NCI-H2029 treated with DMSO at 0.1 percent for 48 hours (cell line): ENCODE measurements at regions not wholly inside any gene's neighbourhood (a gene's known extent, or its start where the extent isn't known, plus 50 kb on each side); places are given as distances from the start of the nearest gene placed in this dataset.

Experiments used
- DNase-seq: peaks from one replicate; lab custom pipeline; 2025; lab: John Stamatoyannopoulos, UW

GRCh38 chr2:128368437-128369107, 49.9 kb upstream of the HS6ST1 start:
- DNase-seq = no peak

- DNase-seq = no peak
These were observed 50.5 kb upstream of the HS6ST1 start for GRCh38 chr2:128369108-128369555.

GRCh38 chr2:128369602-128370467, 51.2 kb upstream of the HS6ST1 start:
- DNase-seq = no peak

GRCh38 chr2:128370468-128371247, 52.0 kb upstream of the HS6ST1 start:
- no peak for DNase-seq

- DNase-seq = no peak
These were observed 52.6 kb upstream of the HS6ST1 start for GRCh38 chr2:128371248-128371630.

- no peak for DNase-seq
These were observed 53.1 kb upstream of the HS6ST1 start for GRCh38 chr2:128371648-128372345.

DNA sequence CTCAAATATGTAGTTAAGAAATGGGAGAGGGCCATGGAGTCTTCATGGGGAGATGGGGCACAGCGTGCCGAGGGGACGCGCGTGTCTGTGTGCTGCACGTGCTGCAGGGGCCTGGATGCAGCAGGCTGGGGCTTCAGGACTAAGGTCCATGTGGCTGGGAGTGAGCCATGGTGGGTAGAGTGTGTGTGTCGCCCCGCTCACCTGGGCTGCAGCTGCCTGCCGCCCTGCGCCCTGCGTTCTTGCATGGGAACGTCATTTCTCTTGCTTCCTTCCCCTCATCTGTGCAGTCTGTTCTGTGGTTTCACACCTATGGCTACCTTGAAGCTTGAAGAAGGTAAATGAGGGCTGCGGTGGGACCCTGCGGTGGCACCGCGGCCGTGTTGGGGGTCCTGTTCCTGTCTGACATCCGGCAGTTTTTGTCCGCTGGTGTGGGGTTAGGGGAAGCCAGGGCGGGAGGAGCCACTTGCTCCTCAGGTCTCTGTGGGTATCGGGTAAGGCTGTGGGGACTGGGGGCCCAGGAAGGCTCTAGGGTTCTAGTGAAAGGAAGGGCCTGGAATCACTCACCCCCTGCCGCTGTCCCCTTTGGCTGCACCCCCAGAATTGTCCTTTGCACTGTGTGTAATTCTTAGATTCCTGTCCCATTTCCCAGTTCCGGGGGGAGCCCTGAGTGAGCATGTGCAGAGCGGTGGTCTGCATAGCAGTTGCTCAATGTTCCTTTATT, 54.1 kb upstream of the HS6ST1 start:
- DNase-seq = no peak

GRCh38 chr2:128373451-128374000, 54.9 kb upstream of the HS6ST1 start:
- no peak for DNase-seq

- DNase-seq = no peak
These were observed 55.5 kb upstream of the HS6ST1 start for GRCh38 chr2:128374001-128374710.

DNA sequence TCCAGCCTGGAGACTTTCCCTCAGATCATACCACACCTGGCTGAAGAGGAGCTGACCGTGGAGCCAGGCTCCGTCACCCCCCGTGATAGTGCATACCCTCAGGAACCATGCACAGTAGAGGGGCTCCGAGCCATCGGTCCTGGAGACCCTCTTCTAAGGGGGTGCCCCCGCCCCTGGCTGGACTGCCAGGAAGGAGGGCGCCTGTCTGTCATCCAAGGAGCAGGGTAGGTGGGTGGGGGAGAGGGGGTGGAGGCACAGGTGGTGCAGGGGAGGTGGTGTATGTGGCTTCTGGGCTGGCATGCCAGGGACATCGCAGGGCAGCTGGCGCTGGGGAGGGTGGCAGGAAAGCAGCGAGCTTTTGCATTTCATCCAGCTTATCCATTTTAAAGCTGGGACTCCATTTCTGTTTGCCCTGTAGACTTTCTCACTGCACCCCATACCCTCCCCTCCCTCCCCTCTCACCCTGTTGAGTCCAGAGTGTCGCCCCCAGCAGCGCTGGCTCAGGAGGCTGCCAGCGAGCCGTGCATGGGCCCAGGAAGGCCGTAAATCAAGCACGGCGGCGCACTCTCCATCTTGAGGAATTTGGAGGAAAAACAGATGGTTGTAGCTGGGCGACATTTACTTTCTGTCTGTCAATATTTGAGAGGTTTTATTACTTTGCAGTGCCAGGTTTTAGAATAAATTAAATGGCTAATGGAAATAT, 56.2 kb upstream of the HS6ST1 start:
- DNase-seq = no peak

DNA sequence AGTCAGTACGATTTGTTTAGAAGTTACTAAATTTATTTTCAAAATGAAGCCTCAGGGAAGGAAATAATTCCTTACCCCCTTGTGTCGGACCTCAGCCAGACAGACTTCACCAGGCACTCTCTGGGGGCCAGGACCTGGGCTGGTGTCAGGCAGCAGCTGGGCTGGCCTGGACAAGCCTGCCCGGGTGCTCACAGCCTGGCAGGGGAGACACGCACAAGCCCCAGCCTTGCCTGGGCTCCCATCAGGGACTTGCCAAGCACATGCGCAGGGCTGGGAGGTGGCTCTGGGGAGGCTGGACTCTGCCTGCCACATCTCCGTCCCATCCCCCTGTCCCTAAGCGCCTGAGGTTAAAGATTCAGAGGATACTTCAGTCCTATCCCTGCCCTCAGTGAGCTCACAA, 56.8 kb upstream of the HS6ST1 start:
- no peak for DNase-seq

- no peak for DNase-seq
These were observed 57.8 kb upstream of the HS6ST1 start for GRCh38 chr2:128376241-128377041.

- no peak for DNase-seq
These were observed 58.6 kb upstream of the HS6ST1 start for GRCh38 chr2:128377071-128377910.

DNA sequence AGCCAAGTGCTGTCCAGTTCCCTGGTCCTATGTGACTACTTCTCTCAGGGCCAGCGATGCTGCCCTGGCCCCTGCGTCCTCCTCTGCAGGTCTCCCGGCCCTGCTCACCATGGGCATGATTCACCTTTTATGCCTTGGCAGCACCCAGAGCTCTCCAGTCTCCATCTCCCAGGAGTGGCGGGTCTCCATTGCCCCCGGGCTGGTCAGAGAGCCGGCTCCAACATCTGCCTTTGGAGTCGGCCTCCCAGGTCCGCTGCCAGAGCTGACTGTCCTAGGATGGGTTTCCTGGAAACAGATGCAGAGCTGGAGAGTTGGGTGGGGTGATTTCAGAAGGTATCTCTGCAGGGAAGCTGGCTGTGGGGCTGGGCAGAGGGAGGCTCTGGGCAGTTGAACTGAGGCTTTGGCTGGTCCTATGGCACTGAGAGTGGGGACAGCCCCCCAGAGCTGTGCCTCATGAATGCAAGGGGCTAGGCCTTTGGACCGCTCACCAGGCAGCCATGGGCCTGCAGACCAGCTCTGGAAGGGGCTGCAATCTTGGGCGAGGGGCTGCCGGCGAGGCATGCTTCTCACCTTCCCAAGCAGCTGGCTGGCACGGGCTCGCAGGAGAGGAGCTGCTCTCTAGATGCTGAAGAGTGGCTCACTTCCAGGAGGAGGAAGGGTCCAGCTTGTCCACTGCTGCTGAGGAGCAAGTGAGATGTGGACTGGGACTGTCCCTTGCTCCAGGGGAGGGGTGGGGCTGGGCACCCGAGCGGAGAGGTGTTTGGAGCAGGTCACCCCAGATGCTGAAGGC, 59.8 kb upstream of the HS6ST1 start:
- DNase-seq = no peak

- no peak for DNase-seq
These were observed 60.6 kb upstream of the HS6ST1 start for GRCh38 chr2:128379021-128380015.
